ENCODE measurements at regions not wholly inside any gene's neighbourhood (a gene's known extent, or its start where the extent isn't known, plus 50 kb on each side); places are given as distances from the start of the nearest gene placed in this dataset.

GRCh38 chr18:72636611-72637010 lies 92.5 kb upstream of the CBLN2 start:
- no peaks in the 10 kb centered on the region for H3K36me3 Mint-ChIP-seq (ENCODE audit: low read depth)
- no peak for DNase-seq (ENCODE audit: low spot score)
- no peaks in the 10 kb centered on the region for H3K4me1 Mint-ChIP-seq (ENCODE audit: low read depth)
- no peak overlapping the region for H3K4me3 Mint-ChIP-seq
- H3K27ac Mint-ChIP-seq = no peak overlapping the region
- H3K9me3 Mint-ChIP-seq = no peaks in the 10 kb centered on the region
- H3K27me3 Mint-ChIP-seq (ENCODE audit: low read depth) = no peaks in the 10 kb centered on the region

- no peak overlapping the region for H3K27ac Mint-ChIP-seq
- H3K36me3 Mint-ChIP-seq (ENCODE audit: low read depth) = no peaks in the 10 kb centered on the region
- no peak for DNase-seq (ENCODE audit: low spot score)
- no peaks in the 10 kb centered on the region for H3K4me1 Mint-ChIP-seq (ENCODE audit: low read depth)
- H3K9me3 Mint-ChIP-seq = no peaks in the 10 kb centered on the region
- no peak overlapping the region for H3K4me3 Mint-ChIP-seq
- no peaks in the 10 kb centered on the region for H3K27me3 Mint-ChIP-seq (ENCODE audit: low read depth)
Measured at GRCh38 chr18:72634500-72634899, 90.4 kb upstream of the CBLN2 start.

DNA sequence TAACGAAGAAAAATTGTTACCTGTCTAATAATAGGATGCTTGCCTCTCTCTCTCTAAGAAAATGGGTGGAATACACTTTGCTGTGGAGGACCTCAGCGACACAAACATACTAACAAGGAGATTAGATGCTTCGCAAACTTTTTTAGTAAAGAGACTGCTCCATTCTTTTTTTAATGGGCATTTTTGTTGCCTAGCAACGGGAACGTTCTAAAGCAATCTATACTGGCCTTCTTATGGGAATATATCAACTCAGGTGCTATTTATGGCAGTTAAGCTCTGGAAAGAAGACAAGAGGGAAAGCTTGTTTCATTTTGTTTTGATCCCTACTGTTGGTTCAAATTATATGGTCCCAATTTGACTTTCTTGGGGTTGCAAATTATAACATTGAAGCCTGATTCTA lies 86.8 kb upstream of the CBLN2 start:
- no peaks in the 10 kb centered on the region for H3K27me3 Mint-ChIP-seq (ENCODE audit: low read depth)
- no peaks in the 10 kb centered on the region for H3K4me1 Mint-ChIP-seq (ENCODE audit: low read depth)
- H3K27ac Mint-ChIP-seq = no peak overlapping the region
- DNase-seq (ENCODE audit: low spot score) = no peak
- H3K36me3 Mint-ChIP-seq (ENCODE audit: low read depth) = no peaks in the 10 kb centered on the region
- no peak overlapping the region for H3K4me3 Mint-ChIP-seq
- H3K9me3 Mint-ChIP-seq = no peaks in the 10 kb centered on the region

GRCh38 chr18:72623444-72623843 lies 79.3 kb upstream of the CBLN2 start:
- no peaks in the 10 kb centered on the region for H3K4me1 Mint-ChIP-seq (ENCODE audit: low read depth)
- no peaks in the 10 kb centered on the region for H3K27me3 Mint-ChIP-seq (ENCODE audit: low read depth)
- no peak for DNase-seq (ENCODE audit: low spot score)
- H3K4me3 Mint-ChIP-seq = no peak overlapping the region
- H3K36me3 Mint-ChIP-seq (ENCODE audit: low read depth) = no peaks in the 10 kb centered on the region
- H3K27ac Mint-ChIP-seq = no peak overlapping the region
- no peaks in the 10 kb centered on the region for H3K9me3 Mint-ChIP-seq

DNA sequence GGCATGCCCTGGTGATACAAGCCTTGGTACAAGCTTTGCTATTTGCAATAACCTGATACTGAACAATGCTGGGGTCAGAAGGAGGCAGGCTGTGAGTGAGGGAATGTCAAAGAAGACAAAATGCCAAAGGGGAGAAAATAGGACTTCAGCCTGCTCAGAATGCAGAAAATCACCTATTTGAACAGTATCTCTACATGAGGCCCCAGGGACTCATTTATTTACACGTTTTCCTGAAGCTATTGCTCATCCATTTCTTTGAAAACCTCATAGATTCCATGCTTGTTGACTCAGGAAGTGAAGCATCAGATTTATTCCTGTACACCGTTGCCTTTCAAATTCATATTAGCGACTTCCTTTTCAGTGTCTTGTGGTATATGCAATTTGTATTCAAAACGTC lies 69.4 kb upstream of the CBLN2 start:
- no peak overlapping the region for H3K4me3 Mint-ChIP-seq
- H3K27me3 Mint-ChIP-seq (ENCODE audit: low read depth) = no peaks in the 10 kb centered on the region
- H3K4me1 Mint-ChIP-seq (ENCODE audit: low read depth) = no peaks in the 10 kb centered on the region
- no peaks in the 10 kb centered on the region for H3K9me3 Mint-ChIP-seq
- H3K36me3 Mint-ChIP-seq (ENCODE audit: low read depth) = no peaks in the 10 kb centered on the region
- no peak overlapping the region for H3K27ac Mint-ChIP-seq
- DNase-seq (ENCODE audit: low spot score) = no peak

DNA sequence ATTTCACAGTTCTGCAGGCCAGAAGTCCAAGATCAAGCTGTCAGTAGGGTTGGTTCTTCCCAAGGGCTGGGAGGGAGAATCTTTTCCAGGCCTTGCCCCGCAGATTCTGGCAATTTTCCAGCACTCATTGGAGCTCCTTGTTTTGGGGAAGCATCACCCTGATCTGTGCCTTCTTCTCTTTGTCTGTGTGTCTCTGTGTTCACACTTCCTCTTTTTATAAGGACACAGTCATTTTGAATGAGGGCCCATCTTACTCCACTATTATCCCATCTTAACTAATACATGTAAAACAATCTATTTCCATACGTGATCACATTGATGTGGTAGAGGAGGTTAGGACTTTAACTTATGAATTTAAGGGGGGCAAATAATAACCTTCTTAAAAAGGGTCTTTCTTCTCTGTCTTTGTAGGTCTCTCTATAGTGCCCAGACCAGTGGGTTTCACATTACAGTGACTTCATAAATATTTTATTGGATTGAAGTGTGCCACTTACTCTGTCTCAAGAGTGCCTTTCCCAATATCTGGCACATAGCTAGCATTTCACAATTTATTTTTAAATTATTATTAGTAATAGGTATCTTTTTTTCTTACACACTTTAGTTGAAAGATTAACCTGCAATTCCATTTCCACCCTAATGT lies 68.9 kb upstream of the CBLN2 start:
- Mint-ChIP-seq H3K36me3 (ENCODE audit: low read depth) (no peaks in the 10 kb centered on the region), H3K27ac (no peak overlapping the region), H3K4me3 (no peak overlapping the region), H3K4me1 (ENCODE audit: low read depth) (no peaks in the 10 kb centered on the region), H3K9me3 (no peaks in the 10 kb centered on the region), H3K27me3 (ENCODE audit: low read depth) (no peaks in the 10 kb centered on the region)
- DNase-seq (ENCODE audit: low spot score) = no peak

- no peaks in the 10 kb centered on the region for H3K4me1 Mint-ChIP-seq (ENCODE audit: low read depth)
- no peak for DNase-seq (ENCODE audit: low spot score)
- H3K27ac Mint-ChIP-seq = no peak overlapping the region
- H3K27me3 Mint-ChIP-seq (ENCODE audit: low read depth) = no peaks in the 10 kb centered on the region
- H3K4me3 Mint-ChIP-seq = no peak overlapping the region
- no peaks in the 10 kb centered on the region for H3K36me3 Mint-ChIP-seq (ENCODE audit: low read depth)
- no peaks in the 10 kb centered on the region for H3K9me3 Mint-ChIP-seq
Measured at GRCh38 chr18:72605376-72605775, 61.2 kb upstream of the CBLN2 start.

GRCh38 chr18:72601944-72602343 lies 57.8 kb upstream of the CBLN2 start:
- no peak overlapping the region for H3K27ac Mint-ChIP-seq
- no peaks in the 10 kb centered on the region for H3K27me3 Mint-ChIP-seq (ENCODE audit: low read depth)
- no peaks in the 10 kb centered on the region for H3K36me3 Mint-ChIP-seq (ENCODE audit: low read depth)
- no peaks in the 10 kb centered on the region for H3K4me1 Mint-ChIP-seq (ENCODE audit: low read depth)
- no peak overlapping the region for H3K4me3 Mint-ChIP-seq
- no peak for DNase-seq (ENCODE audit: low spot score)
- H3K9me3 Mint-ChIP-seq = no peaks in the 10 kb centered on the region

DNA sequence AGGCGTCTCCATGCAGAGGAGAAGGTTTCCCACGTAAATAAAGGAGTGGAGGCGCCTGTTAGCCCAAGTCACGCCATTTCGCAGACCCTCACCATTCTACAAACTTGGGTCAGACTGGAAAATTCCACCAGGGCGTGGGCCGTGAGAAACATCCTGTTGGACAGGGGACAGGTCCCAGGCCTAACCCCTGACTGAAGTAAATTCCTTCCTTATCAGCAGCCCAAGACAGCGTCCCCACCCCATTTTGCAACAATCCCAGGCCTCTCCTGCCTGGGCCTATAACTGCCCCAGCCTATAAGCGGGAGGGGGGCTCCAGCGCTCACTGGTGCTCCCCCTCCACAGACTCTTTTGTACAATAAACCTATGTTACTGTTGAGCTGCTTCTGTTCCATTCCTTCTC lies 57.3 kb upstream of the CBLN2 start:
- DNase-seq (ENCODE audit: low spot score) = no peak
- Mint-ChIP-seq H3K36me3 (ENCODE audit: low read depth) (no peaks in the 10 kb centered on the region), H3K9me3 (no peaks in the 10 kb centered on the region), H3K4me3 (no peak overlapping the region), H3K27me3 (ENCODE audit: low read depth) (no peaks in the 10 kb centered on the region), H3K27ac (no peak overlapping the region), H3K4me1 (ENCODE audit: low read depth) (no peaks in the 10 kb centered on the region)
